Transverse colon (tissue), 4 donors: ENCODE measurements at regions not wholly inside any gene's neighbourhood (a gene's known extent, or its start where the extent isn't known, plus 50 kb on each side); places are given as distances from the start of the nearest gene placed in this dataset.
"Not testable (repeated sequence)": the region's sequence is repeated elsewhere in the genome, so short reads cannot be mapped to it uniquely, and the experiment has no call there.

Experiments used
- DNase-seq: peaks from one replicate; pipeline ENCODE4 v3.0.0-alpha.2; 2019
- H3K27ac ChIP-seq, 4 donors: fragments of 200-600 bp; sonication (generic); 2 replicates each; pipeline ENCODE4 v1.5.1; 2016 to 2018; ENCODE audit warnings: inconsistent platforms in 4 of 4
- H3K27me3 ChIP-seq: fragments of 200-600 bp; sonication (generic); 2 replicates; pipeline ENCODE4 v1.5.1; 2017; ENCODE audit warnings: inconsistent platforms
- H3K36me3 ChIP-seq, 4 donors: fragments of 200-600 bp; sonication (generic); 2 replicates each; pipeline ENCODE4 v1.5.1; 2017 to 2019; ENCODE audit warnings: inconsistent platforms in 4 of 4
- H3K4me1 ChIP-seq, 4 donors: fragments of 200-600 bp; sonication (generic); 2 replicates each; pipeline ENCODE4 v1.5.1; 2017 to 2020; ENCODE audit warnings: inconsistent platforms in 4 of 4
- H3K4me3 ChIP-seq, 4 donors: fragments of 200-600 bp; sonication (generic); 1 replicate in 1 of 4; 2 replicates in 3 of 4; pipeline versions ENCODE4 v1.5.1 to v1.6.1; 2017 to 2019; ENCODE audit warnings: inconsistent platforms in 4 of 4
- H3K9me3 ChIP-seq, 2 donors: fragments of 200-600 bp; sonication (generic); 2 replicates each; pipeline ENCODE4 v1.5.1; 2017 to 2019; ENCODE audit warnings: inconsistent platforms in 2 of 2
- CTCF ChIP-seq, 5 experiments: fragments of 200-600 bp in 3 of 5; fragments of 450-650 bp in 2 of 5; sonication (generic) in 3 of 5; IDR thresholded peaks; 1 replicate in 2 of 5; 2 replicates in 3 of 5; pipeline ENCODE4 v1.5.1; 2016 to 2017; ENCODE audit warnings: antibody characterized with exemption in 5 of 5, inconsistent platforms in 3 of 5, mild to moderate bottlenecking in 2 of 5, moderate library complexity in 1 of 5
- EP300 ChIP-seq: sonication (generic); formaldehyde crosslinking; IDR thresholded peaks from one replicate; pipeline ENCODE4 v1.6.1; 2017; ENCODE audit warnings: antibody characterized with exemption, low read depth
- POLR2A ChIP-seq: fragments of 450-650 bp; IDR thresholded peaks from one replicate; pipeline ENCODE4 v1.6.1; 2016; ENCODE audit warnings: antibody characterized with exemption, mild to moderate bottlenecking, moderate library complexity
- POLR2AphosphoS5 ChIP-seq, 3 donors: sonication (generic); formaldehyde crosslinking; IDR thresholded peaks; one replicate each; pipeline ENCODE4 v1.6.1; 2016; ENCODE audit warnings: antibody characterized with exemption in 3 of 3
- WGBS, 2 donors: methylation state at CpG; one replicate each; pipeline ENCODE4 v1.1.5; 2018; ENCODE audit warnings: low coverage in 1 of 2; 5-methylcytosine and 5-hydroxymethylcytosine counted together
- in situ Hi-C, 4 donors: fragments of 200-750 bp; cut with MboI; loops; one replicate each; pipeline versions ENCODE4 v1.15.0 to v1.15.1; 2017; ENCODE audit warnings: low sequenced_read_pairs in 3 of 4, low pct_ligation_motif_present in 1 of 4, low pct_unique_long_range_greater_than_20kb in 1 of 4
- intact Hi-C: fragments of 100-400 bp; cut with DNase I; formaldehyde crosslinking; loops from one replicate; pipeline ENCODE4 v1.15.1; 2023; ENCODE audit warnings: low total_unique reads

DNA sequence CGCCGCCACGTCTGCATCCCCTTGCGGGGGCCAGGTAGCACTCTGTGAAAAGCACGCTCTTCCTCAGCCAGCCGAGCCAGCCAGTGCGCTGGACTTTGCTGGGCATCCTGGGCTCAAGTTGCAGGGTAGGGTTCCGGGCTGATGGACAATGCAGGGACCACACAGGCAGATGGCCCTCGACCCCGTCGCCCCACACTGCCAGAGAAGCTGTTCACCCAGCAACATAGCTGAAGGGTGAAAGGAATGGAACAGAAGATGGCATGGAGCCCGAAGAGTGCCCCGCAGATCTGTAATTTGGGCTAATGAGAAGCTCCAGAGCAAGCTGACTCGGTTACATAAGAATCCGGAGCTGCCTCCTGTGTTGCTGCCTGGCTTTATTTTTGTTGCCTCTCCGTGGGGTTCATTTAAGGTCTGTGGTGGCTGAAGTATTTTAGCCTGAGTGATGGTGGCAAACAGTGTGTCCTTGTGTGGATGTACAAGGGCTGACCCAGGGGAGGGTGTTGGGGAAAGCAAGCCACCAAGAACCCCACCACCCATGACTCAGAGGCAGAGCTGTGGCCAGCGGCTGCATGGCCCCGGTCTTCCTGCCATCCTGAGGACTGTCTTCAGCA lies 105.8 kb downstream of the SOX1 start:
- no peak for DNase-seq
- no peak overlapping the region for H3K27ac ChIP-seq
- intact Hi-C loops, result no loop called here
- no peaks in the 10 kb centered on the region for H3K27me3 ChIP-seq
- H3K4me1 ChIP-seq, result peaks cover 0 to 6% (median 0%) of the 10 kb centered on the region in 4 donors
- 86 to 90% methylated on average over 2 to 15 of the region's 18 CpGs for WGBS, 2 donors
- no peaks in the 10 kb centered on the region for H3K36me3 ChIP-seq
- no peaks in the 10 kb centered on the region for H3K9me3 ChIP-seq
- no peak for TF ChIP-seq POLR2A
- TF ChIP-seq CTCF (IDR thresholded peaks at IDR 0.05), result no peak
- no peak for TF ChIP-seq POLR2AphosphoS5 (IDR thresholded peaks at IDR 0.05)
- TF ChIP-seq EP300, result no peak
- no peak overlapping the region for H3K4me3 ChIP-seq
- in situ Hi-C loops, result no loop called here

DNA sequence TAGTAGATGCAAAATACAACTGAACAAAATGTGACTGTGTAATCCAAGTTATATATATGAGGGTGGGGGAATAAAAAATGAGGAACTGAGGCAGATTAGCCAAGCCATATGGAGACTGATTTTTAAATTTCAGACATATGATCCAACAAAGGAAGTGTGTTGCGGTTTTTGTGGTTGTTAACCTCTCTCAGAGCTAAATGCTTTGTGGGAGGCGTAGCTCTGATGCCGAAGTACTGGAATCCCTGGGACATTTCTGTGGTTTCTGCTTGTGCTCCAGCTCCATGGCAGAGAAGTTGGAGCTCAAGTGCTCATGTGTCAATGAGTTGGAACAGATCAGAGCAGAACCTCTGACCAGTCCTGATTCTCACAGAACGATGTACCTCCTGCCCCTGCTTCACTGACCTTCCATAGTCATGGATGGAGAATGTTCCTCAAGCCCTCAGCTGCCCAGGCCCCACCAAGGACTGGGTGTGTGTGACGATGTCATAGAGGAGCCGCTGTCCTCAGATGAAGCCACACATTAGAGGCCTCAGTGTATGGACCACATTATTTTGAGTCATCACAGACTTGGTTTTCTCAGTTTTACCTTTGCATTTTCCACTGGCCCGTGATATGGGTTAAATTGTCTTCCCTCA lies 107.6 kb downstream of the SOX1 start:
- in situ Hi-C loops, result no loop called here
- Histone ChIP-seq H3K27me3 (no peaks in the 10 kb centered on the region), H3K4me1 (peaks cover 0 to 8% (median 0%) of the 10 kb centered on the region in 4 donors), H3K4me3 (no peak overlapping the region), H3K27ac (no peak overlapping the region), H3K36me3 (no peaks in the 10 kb centered on the region), H3K9me3 (no peaks in the 10 kb centered on the region)
- TF ChIP-seq CTCF (IDR thresholded peaks at IDR 0.05) (no peak), POLR2AphosphoS5 (IDR thresholded peaks at IDR 0.05) (no peak), EP300 (no peak), POLR2A (no peak)
- DNase-seq, result no peak
- WGBS, 2 donors, result 74 to 100% methylated on average over 1 to 7 of the region's 7 CpGs
- intact Hi-C loops, result no loop called here

DNA sequence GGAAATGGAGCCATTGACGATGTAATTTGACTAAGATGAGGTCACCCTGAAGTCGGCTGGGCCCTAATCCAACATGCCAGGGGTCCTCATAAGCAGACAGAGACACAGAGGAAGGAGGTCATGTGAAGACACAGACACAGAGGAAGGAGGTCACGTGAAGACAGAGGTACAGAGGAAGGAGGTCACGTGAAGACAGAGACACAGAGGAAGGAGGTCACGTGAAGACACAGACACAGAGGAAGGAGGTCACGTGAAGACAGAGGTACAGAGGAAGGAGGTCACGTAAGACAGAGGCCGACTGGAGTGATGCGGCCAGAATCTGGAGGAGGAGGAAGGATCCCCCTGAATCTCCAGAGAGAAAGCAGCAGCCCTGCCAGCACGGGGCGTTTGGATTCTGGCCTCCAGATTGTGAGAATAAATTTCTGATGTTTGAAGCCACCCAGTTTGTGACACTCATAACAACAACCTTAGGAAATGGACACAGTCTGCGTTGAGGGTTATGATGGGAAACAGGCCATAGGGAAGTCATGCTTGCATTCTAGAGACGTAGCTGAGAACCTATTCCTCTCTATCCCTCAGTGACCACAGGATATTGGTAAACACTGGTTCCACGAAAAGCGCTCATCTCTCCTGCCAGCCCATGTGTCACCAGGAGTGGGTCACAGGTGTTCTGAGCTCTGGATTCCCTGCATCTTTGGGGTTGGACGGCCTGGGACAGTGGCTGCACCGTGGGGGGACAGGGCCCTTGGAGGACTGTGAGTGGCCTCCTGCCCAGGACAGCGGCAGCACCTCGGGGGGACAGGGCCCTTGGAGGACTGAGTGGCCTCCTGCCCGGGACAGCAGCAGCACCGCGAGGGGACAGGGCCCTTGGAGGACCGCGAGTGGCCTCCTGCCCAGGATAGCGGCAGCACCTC lies 108.5 kb downstream of the SOX1 start:
- in situ Hi-C loops, result no loop called here
- peaks cover 0 to 8% (median 0%) of the 10 kb centered on the region in 4 donors for H3K4me1 ChIP-seq
- 80 to 89% methylated on average over 8 to 22 of the region's 25 CpGs for WGBS, 2 donors
- no peaks in the 10 kb centered on the region for H3K36me3 ChIP-seq
- intact Hi-C loops, result no loop called here
- DNase-seq, result no peak
- no peak overlapping the region for H3K4me3 ChIP-seq
- H3K9me3 ChIP-seq, result no peaks in the 10 kb centered on the region
- TF ChIP-seq EP300 (no peak), CTCF (IDR thresholded peaks at IDR 0.05) (no peak), POLR2AphosphoS5 (IDR thresholded peaks at IDR 0.05) (no peak), POLR2A (no peak)
- H3K27me3 ChIP-seq, result no peaks in the 10 kb centered on the region
- H3K27ac ChIP-seq, result no peak overlapping the region

DNA sequence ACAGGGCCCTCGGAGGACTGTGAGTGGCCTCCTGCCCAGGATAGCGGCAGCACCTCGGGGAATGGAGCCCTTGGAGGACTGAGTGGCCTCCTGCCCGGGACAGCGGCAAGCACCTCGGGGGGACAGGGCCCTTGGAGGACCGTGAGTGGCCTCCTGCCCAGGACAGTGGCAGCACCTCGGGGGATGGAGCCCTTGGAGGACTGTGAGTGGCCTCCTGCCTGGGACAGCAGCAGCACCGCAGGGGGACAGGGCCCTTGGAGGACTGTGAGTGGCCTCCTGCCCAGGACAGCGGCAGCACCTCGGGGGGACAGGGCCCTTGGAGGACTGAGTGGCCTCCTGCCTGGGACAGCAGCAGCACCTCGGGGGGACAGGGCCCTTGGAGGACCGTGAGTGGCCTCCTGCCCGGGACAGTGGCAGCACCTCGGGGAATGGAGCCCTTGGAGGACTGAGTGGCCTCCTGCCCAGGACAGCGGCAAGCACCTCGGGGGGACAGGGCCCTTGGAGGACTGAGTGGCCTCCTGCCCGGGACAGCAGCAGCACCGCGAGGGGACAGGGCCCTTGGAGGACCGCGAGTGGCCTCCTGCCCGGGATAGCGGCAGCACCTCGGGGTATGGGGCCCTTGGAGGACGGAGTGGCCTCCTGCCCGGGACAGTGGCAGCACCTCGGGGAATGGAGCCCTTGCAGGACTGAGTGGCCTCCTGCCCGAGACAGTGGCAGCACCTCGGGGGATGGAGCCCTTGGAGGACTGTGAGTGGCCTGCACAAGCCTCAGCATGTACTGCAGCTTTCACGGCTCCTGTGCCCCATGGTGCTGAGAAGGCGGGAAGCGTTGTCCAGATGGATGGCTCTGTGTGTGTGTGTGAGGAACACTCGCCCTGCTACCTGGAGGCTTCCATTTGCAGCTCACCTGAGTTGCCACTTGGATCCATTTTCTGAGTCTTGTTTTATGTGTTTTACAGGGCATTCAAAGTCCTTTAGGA lies 109.5 kb downstream of the SOX1 start:
- 84 to 93% methylated on average over 3 to 33 of the region's 34 CpGs for WGBS, 2 donors
- H3K9me3 ChIP-seq, H3K4me1 ChIP-seq, H3K4me3 ChIP-seq, DNase-seq, H3K27ac ChIP-seq, in situ Hi-C loops, intact Hi-C loops, H3K27me3 ChIP-seq, H3K36me3 ChIP-seq: not testable (repeated sequence)
